ENCODE measurements at regions not wholly inside any gene's neighbourhood (a gene's known extent, or its start where the extent isn't known, plus 50 kb on each side); places are given as distances from the start of the nearest gene placed in this dataset.

GRCh38 chr2:155315768-155316167 lies 617.3 kb downstream of the KCNJ3 start:
- WGBS = 88% methylated on average over 2 of the region's 2 CpGs

GRCh38 chr2:155310589-155310988 lies 612.1 kb downstream of the KCNJ3 start:
- Histone ChIP-seq H3K79me1 (replicated peaks; ENCODE audit: low read length, poor library complexity, severe bottlenecking) (no peaks in the 10 kb centered on the region), H3K4me2 (ENCODE audit: low read length, poor library complexity, severe bottlenecking) (no peak overlapping the region), H2BK120ac (ENCODE audit: low read depth, low read length) (no peak overlapping the region), H3K9ac (ENCODE audit: low read length) (no peak overlapping the region), H3K27me3 (ENCODE audit: control insufficient read depth in 1 of 2, insufficient read depth in 1 of 2, low read length in 2 of 2) (no peaks in the 10 kb centered on the region), H2AFZ (ENCODE audit: low read depth, low read length) (no peak overlapping the region), H4K91ac (ENCODE audit: low read length) (no peak overlapping the region), H3K36me3 (ENCODE audit: control insufficient read depth in 1 of 2, insufficient read depth in 2 of 2, low read depth in 1 of 2, low read length in 2 of 2) (no peaks in the 10 kb centered on the region), H2AK5ac (ENCODE audit: low read length, severe bottlenecking) (no peak overlapping the region), H3K14ac (ENCODE audit: low read length in 2 of 2) (no peak overlapping the region), H4K8ac (ENCODE audit: low read length) (no peak overlapping the region), H3K4ac (ENCODE audit: low read depth in 1 of 2, low read length in 2 of 2) (no peak overlapping the region), H3K9me3 (ENCODE audit: control insufficient read depth, low read length) (no peaks in the 10 kb centered on the region), H3K27ac (ENCODE audit: low read length, poor library complexity, severe bottlenecking) (no peak overlapping the region), H2BK12ac (ENCODE audit: low read length in 2 of 2) (no peak overlapping the region), H2BK15ac (ENCODE audit: low read depth, poor library complexity, severe bottlenecking) (no peak overlapping the region), H2BK5ac (ENCODE audit: low read depth, low read length, poor library complexity, severe bottlenecking) (no peak overlapping the region), H3K4me3 (ENCODE audit: insufficient read depth in 1 of 2, low read depth in 1 of 2, low read length in 2 of 2) (no peak overlapping the region), H3K18ac (ENCODE audit: low read depth in 1 of 2, low read length in 2 of 2) (no peak overlapping the region), H3K4me1 (ENCODE audit: control insufficient read depth, insufficient read depth, low read depth, low read length) (no peaks in the 10 kb centered on the region), H3K23ac (ENCODE audit: low read length in 2 of 2) (no peak overlapping the region)
- WGBS = 38% methylated on average over 1 of the region's 3 CpGs
- peak; percentile 8 for DNase-seq

More at GRCh38 chr2:155315768-155316167, 617.3 kb downstream of the KCNJ3 start:
- Histone ChIP-seq H3K9me3 (ENCODE audit: control insufficient read depth, low read length) (no peaks in the 10 kb centered on the region), H2BK5ac (ENCODE audit: low read depth, low read length, poor library complexity, severe bottlenecking) (no peak overlapping the region), H2BK120ac (ENCODE audit: low read depth, low read length) (no peak overlapping the region), H3K27me3 (ENCODE audit: control insufficient read depth in 1 of 2, insufficient read depth in 1 of 2, low read length in 2 of 2) (no peaks in the 10 kb centered on the region), H3K4me1 (ENCODE audit: control insufficient read depth, insufficient read depth, low read depth, low read length) (no peaks in the 10 kb centered on the region), H3K4ac (ENCODE audit: low read depth in 1 of 2, low read length in 2 of 2) (no peak overlapping the region), H3K14ac (ENCODE audit: low read length in 2 of 2) (no peak overlapping the region), H3K23ac (ENCODE audit: low read length in 2 of 2) (no peak overlapping the region), H2AFZ (ENCODE audit: low read depth, low read length) (no peak overlapping the region), H3K9ac (ENCODE audit: low read length) (no peak overlapping the region), H2BK15ac (ENCODE audit: low read depth, poor library complexity, severe bottlenecking) (no peak overlapping the region), H3K36me3 (ENCODE audit: control insufficient read depth in 1 of 2, insufficient read depth in 2 of 2, low read depth in 1 of 2, low read length in 2 of 2) (no peaks in the 10 kb centered on the region), H3K27ac (ENCODE audit: low read length, poor library complexity, severe bottlenecking) (no peak overlapping the region), H3K4me2 (ENCODE audit: low read length, poor library complexity, severe bottlenecking) (no peak overlapping the region), H4K91ac (ENCODE audit: low read length) (no peak overlapping the region), H2AK5ac (ENCODE audit: low read length, severe bottlenecking) (no peak overlapping the region), H3K18ac (ENCODE audit: low read depth in 1 of 2, low read length in 2 of 2) (no peak overlapping the region), H2BK12ac (ENCODE audit: low read length in 2 of 2) (no peak overlapping the region), H4K8ac (ENCODE audit: low read length) (no peak overlapping the region), H3K79me1 (replicated peaks; ENCODE audit: low read length, poor library complexity, severe bottlenecking) (no peaks in the 10 kb centered on the region), H3K4me3 (ENCODE audit: insufficient read depth in 1 of 2, low read depth in 1 of 2, low read length in 2 of 2) (no peak overlapping the region)
- no peak for DNase-seq

- Histone ChIP-seq H3K36me3 (ENCODE audit: control insufficient read depth in 1 of 2, insufficient read depth in 2 of 2, low read depth in 1 of 2, low read length in 2 of 2) (no peaks in the 10 kb centered on the region), H3K27ac (ENCODE audit: low read length, poor library complexity, severe bottlenecking) (no peak overlapping the region), H3K18ac (ENCODE audit: low read depth in 1 of 2, low read length in 2 of 2) (no peak overlapping the region), H3K4me1 (ENCODE audit: control insufficient read depth, insufficient read depth, low read depth, low read length) (no peaks in the 10 kb centered on the region), H3K23ac (ENCODE audit: low read length in 2 of 2) (no peak overlapping the region), H3K79me1 (replicated peaks; ENCODE audit: low read length, poor library complexity, severe bottlenecking) (no peaks in the 10 kb centered on the region), H4K8ac (ENCODE audit: low read length) (no peak overlapping the region), H3K4ac (ENCODE audit: low read depth in 1 of 2, low read length in 2 of 2) (no peak overlapping the region), H3K14ac (ENCODE audit: low read length in 2 of 2) (no peak overlapping the region), H4K91ac (ENCODE audit: low read length) (no peak overlapping the region), H2BK15ac (ENCODE audit: low read depth, poor library complexity, severe bottlenecking) (no peak overlapping the region), H2AFZ (ENCODE audit: low read depth, low read length) (no peak overlapping the region), H2BK120ac (ENCODE audit: low read depth, low read length) (no peak overlapping the region), H2AK5ac (ENCODE audit: low read length, severe bottlenecking) (no peak overlapping the region), H3K27me3 (ENCODE audit: control insufficient read depth in 1 of 2, insufficient read depth in 1 of 2, low read length in 2 of 2) (no peaks in the 10 kb centered on the region), H2BK5ac (ENCODE audit: low read depth, low read length, poor library complexity, severe bottlenecking) (no peak overlapping the region), H3K4me3 (ENCODE audit: insufficient read depth in 1 of 2, low read depth in 1 of 2, low read length in 2 of 2) (no peak overlapping the region), H3K4me2 (ENCODE audit: low read length, poor library complexity, severe bottlenecking) (no peak overlapping the region), H3K9me3 (ENCODE audit: control insufficient read depth, low read length) (no peaks in the 10 kb centered on the region), H2BK12ac (ENCODE audit: low read length in 2 of 2) (no peak overlapping the region), H3K9ac (ENCODE audit: low read length) (no peak overlapping the region)
- WGBS = 100% methylated on average over 1 of the region's 1 CpG
- DNase-seq = no peak
Measured at GRCh38 chr2:155309483-155309882, 611.0 kb downstream of the KCNJ3 start.

- Histone ChIP-seq H3K9me3 (ENCODE audit: control insufficient read depth, low read length) (no peaks in the 10 kb centered on the region), H3K14ac (ENCODE audit: low read length in 2 of 2) (no peak overlapping the region), H3K79me1 (replicated peaks; ENCODE audit: low read length, poor library complexity, severe bottlenecking) (no peaks in the 10 kb centered on the region), H3K4me3 (ENCODE audit: insufficient read depth in 1 of 2, low read depth in 1 of 2, low read length in 2 of 2) (no peak overlapping the region), H2BK12ac (ENCODE audit: low read length in 2 of 2) (no peak overlapping the region), H3K23ac (ENCODE audit: low read length in 2 of 2) (no peak overlapping the region), H2AK5ac (ENCODE audit: low read length, severe bottlenecking) (no peak overlapping the region), H4K8ac (ENCODE audit: low read length) (no peak overlapping the region), H2BK15ac (ENCODE audit: low read depth, poor library complexity, severe bottlenecking) (no peak overlapping the region), H3K27ac (ENCODE audit: low read length, poor library complexity, severe bottlenecking) (no peak overlapping the region), H2BK120ac (ENCODE audit: low read depth, low read length) (no peak overlapping the region), H3K4ac (ENCODE audit: low read depth in 1 of 2, low read length in 2 of 2) (no peak overlapping the region), H2BK5ac (ENCODE audit: low read depth, low read length, poor library complexity, severe bottlenecking) (no peak overlapping the region), H3K27me3 (ENCODE audit: control insufficient read depth in 1 of 2, insufficient read depth in 1 of 2, low read length in 2 of 2) (no peaks in the 10 kb centered on the region), H3K4me1 (ENCODE audit: control insufficient read depth, insufficient read depth, low read depth, low read length) (no peaks in the 10 kb centered on the region), H4K91ac (ENCODE audit: low read length) (no peak overlapping the region), H3K36me3 (ENCODE audit: control insufficient read depth in 1 of 2, insufficient read depth in 2 of 2, low read depth in 1 of 2, low read length in 2 of 2) (no peaks in the 10 kb centered on the region), H3K9ac (ENCODE audit: low read length) (no peak overlapping the region), H3K18ac (ENCODE audit: low read depth in 1 of 2, low read length in 2 of 2) (no peak overlapping the region), H3K4me2 (ENCODE audit: low read length, poor library complexity, severe bottlenecking) (no peak overlapping the region), H2AFZ (ENCODE audit: low read depth, low read length) (no peak overlapping the region)
- no peak for DNase-seq
- WGBS = 69% methylated on average over 1 of the region's 1 CpG
Measured at GRCh38 chr2:155308367-155309009, 610.0 kb downstream of the KCNJ3 start.
